Erythroblast (primary cell): ENCODE measurements at regions not wholly inside any gene's neighbourhood (a gene's known extent, or its start where the extent isn't known, plus 50 kb on each side); places are given as distances from the start of the nearest gene placed in this dataset.

Source experiments
- DNase-seq, 2 experiments: peaks; one replicate each; lab custom pipeline; 2025; lab: John Stamatoyannopoulos, UW
- GATA1 ChIP-seq: IDR thresholded peaks from 2 replicates; pipeline ENCODE4 v1.6.1; 2011; ENCODE audit warnings: low read depth, mild to moderate bottlenecking, control low read depth, low read length, moderate library complexity
- POLR2A ChIP-seq: IDR thresholded peaks from 2 replicates; pipeline ENCODE4 v1.6.1; 2011; ENCODE audit warnings: mild to moderate bottlenecking, low read length

GRCh38 chr12:124489220-124489619 lies 78.2 kb downstream of the NCOR2 start:
- TF ChIP-seq POLR2A (no peak), GATA1 (no peak)

GRCh38 chr12:124488520-124488919 lies 78.9 kb downstream of the NCOR2 start:
- peak; percentile 17 to 32 for DNase-seq
- TF ChIP-seq POLR2A, result no peak
- no peak for TF ChIP-seq GATA1

More at GRCh38 chr12:124489220-124489619, 78.2 kb downstream of the NCOR2 start:
- no peak for DNase-seq

DNA sequence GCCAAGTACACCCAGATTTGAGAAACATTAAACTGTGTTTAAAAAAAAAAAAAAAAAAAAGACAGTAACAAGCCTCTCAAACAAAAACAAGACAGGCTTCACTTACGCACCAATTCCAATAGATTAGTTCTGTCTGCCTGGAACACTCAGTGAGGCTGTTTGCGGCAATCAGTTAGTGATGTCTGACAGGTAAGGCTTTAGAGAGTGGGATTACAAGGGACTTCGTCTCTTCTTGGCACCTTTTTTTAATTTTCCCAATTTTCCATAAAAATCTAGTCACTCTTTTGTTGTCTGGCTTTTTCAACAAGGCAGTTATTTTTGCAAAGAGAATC lies 79.6 kb downstream of the NCOR2 start:
- TF ChIP-seq GATA1 (no peak), POLR2A (no peak)
- peak in 1 of 2 experiments; percentile 56 for DNase-seq

GRCh38 chr12:124487066-124487833 lies 80.2 kb downstream of the NCOR2 start:
- DNase-seq, result peak; percentile 89 to 94
- TF ChIP-seq GATA1, result no peak
- no peak for TF ChIP-seq POLR2A

DNA sequence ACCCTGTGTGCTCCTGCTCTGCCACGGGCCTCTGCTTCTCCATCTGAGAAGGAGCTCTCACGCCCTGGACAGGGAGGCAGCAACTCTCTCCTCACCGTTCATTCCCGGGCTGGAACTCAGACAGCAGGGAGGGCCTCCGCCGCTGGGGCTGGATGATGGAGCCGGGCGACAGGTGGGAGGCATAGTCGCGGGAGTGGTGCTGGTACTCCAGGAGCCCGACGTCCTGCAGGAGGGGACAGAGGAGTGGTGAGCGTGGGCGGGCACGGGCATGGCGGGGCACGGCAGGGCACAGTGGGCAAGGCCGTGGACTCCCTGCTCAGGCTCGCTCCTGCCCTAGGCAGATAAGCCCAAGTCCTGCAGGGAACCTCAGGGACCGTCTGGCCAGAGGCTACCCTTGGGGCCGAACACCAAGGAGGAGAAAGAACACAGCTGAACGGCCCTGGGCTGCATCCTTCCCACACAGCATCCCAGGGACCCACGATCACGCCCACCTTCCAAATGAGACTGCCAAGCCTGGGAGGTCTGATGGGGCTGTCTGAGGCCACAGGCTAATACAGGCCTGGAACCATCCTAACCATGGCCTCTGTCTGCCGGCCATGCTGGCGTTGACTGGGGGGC lies 81.0 kb downstream of the NCOR2 start:
- TF ChIP-seq POLR2A, result no peak
- TF ChIP-seq GATA1, result no peak
- DNase-seq, result no peak

DNA sequence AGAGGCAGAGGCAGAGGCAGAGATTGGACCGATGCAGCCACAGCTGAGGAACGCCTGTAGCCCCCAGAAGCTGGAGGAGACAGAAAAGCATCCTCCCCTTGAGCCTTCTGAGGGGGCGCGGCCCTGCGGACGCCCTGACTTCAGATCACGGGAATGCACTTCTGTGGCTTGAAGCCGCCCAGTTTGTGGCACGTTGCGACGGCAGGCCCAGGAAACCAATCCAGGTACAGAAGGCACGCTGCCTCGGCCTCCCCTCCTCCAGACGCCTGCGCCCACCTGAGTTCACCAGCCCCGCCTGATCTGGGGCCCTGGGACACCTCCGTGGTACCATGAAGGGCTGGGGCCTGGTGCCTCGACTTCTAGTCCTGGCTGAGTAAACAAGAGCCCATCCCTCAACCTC lies 82.0 kb downstream of the NCOR2 start:
- TF ChIP-seq GATA1 (no peak), POLR2A (no peak)
- no peak for DNase-seq

- no peak for TF ChIP-seq GATA1
- TF ChIP-seq POLR2A, result no peak
- DNase-seq, result peak in 1 of 2 experiments; percentile 15
Measured at GRCh38 chr12:124484526-124484953, 82.9 kb downstream of the NCOR2 start.

GRCh38 chr12:124484067-124484466 lies 83.3 kb downstream of the NCOR2 start:
- peak; percentile 42 to 53 for DNase-seq
- TF ChIP-seq POLR2A, result no peak
- no peak for TF ChIP-seq GATA1

DNA sequence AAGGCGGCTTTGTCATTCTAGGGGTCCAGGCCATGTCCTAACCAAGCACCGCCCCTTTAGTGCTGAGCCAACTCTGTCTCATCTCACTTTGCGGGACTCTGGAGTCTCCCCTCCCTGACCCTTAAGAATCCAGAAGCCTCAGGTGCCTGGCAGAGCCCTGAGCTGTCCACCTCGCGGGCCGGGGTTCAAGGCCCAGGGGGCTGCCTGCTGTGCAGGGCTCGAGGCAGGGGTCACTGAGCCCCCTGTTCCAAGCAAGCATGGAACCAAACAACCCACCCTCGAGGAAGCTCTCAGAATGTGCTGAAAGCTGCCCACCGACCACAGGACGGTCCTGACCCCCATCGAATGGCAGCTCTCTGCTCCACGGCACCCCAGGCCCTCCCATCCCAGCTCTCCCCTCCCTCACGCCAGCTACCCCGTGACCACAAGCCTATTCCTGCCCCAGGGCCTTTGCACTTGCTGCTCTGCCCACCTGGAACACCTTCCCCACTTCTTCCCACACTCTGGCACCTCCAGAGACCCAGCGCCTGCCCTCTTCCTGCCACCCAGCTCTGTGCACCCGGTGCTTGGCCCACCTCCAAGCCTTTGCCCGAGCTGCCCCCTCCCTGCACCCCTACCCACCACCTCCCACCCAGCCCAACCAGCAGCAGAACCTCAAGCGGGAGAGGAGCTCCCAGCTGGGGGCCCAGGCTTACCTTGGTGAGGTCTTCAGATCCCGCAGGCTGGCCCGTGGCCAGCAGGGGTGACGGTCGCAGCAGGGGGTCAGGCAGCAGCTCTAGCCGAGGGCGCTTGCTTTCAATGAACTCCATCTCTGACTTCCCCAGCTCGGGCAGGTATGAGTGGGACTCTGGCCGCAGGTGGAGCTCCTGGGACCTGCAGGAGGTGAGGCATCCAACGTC lies 84.3 kb downstream of the NCOR2 start:
- no peak for DNase-seq
- TF ChIP-seq GATA1 (no peak), POLR2A (no peak)

DNA sequence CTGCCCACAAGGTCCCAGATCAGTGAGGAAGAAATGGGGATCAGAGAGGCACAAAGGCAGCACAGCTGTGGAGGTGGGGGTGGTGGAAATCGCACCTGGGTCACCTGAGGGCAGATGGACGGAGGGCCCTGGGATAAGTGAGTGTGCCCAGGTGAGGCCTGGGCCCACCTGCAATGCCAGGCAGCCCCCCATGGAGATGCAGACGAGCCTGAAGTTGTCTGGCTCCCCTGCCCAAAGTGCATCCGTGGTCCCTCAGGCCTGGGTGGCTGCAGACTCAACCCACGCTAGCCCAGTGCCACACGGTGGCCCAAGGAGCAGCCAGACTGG lies 84.9 kb downstream of the NCOR2 start:
- no peak for DNase-seq
- TF ChIP-seq POLR2A, result no peak
- no peak for TF ChIP-seq GATA1

GRCh38 chr12:124481772-124482566 lies 85.4 kb downstream of the NCOR2 start:
- no peak for DNase-seq
- TF ChIP-seq POLR2A (no peak), GATA1 (no peak)

DNA sequence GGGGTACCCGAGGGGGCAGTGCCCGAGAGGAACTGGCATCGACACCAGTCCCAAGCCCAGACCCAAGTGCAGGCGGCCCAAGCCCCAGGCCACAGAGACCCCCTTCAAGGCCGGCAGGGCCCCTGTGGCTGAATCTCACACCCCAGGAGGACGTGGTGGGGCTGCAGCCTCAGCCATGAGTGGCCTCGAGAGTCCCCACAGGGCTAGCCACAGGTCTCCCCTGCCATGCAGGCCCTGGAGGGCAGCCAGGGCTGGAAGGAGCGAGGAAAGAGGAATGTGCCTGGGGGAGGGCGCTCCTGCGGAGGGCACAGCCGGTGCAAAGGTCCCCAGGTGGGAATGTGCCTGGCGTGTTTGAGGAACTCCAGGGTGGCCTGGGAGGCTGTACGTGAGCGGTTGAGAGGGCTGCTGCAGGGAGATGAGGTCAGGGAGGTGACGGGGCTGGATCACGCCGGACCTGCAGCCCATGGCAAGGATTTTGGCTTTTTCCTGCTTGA lies 86.1 kb downstream of the NCOR2 start:
- TF ChIP-seq POLR2A (no peak), GATA1 (no peak)
- no peak for DNase-seq
